ENCODE measurements at regions not wholly inside any gene's neighbourhood (a gene's known extent, or its start where the extent isn't known, plus 50 kb on each side); places are given as distances from the start of the nearest gene placed in this dataset.
A peak's percentile ranks its signal among the peaks of the same experiment; 100 is the strongest.

GRCh38 chr20:12687476-12687875, 321.3 kb upstream of the SPTLC3 start (continued):
- TF ChIP-seq PRDM15 (CRISPR knock-in tag; IDR thresholded peaks at IDR 0.05): no peak
- TF ChIP-seq FOXP1 (CRISPR knock-in tag; IDR thresholded peaks at IDR 0.05; ENCODE audit: borderline replicate concordance): no peak
- TF ChIP-seq EMX1 (CRISPR knock-in tag; IDR thresholded peaks at IDR 0.05): no peak
- TF ChIP-seq NR1H2 (CRISPR knock-in tag; IDR thresholded peaks at IDR 0.05): no peak
- no peak for TF ChIP-seq PRRX2 (CRISPR knock-in tag; IDR thresholded peaks at IDR 0.05)
- TF ChIP-seq ESRRA (CRISPR knock-in tag; IDR thresholded peaks at IDR 0.05; ENCODE audit: borderline replicate concordance): no peak
- no peak for TF ChIP-seq CTCF (IDR thresholded peaks at IDR 0.05)

- POLR2A ChIA-PET: no interaction called here
- DNase-seq (ENCODE audit: low spot score) (peak; percentile 18), ATAC-seq (peak; percentile 86)
- CTCF ChIA-PET: interaction anchor here (0.6 to 1.7 kb wide), 5 partner anchors 12 to 126 kb away, joined by 3 to 6 read pairs (median 5); no protein-coding TSS in a partner anchor
- TF ChIP-seq ZNF138 (CRISPR knock-in tag; conservative IDR thresholded peaks at IDR 0.05) (no peak), ETV6 (CRISPR knock-in tag; IDR thresholded peaks at IDR 0.05) (no peak), RORB (CRISPR knock-in tag; IDR thresholded peaks at IDR 0.05) (no peak), ZNF512 (CRISPR knock-in tag; IDR thresholded peaks at IDR 0.05; ENCODE audit: borderline replicate concordance) (no peak), ZSCAN18 (CRISPR knock-in tag; IDR thresholded peaks at IDR 0.05) (0 out of 2 replicates have a peak, but pooled peaks have one; percentile 26)
- no peak overlapping the region for H3K27ac Mint-ChIP-seq
- no peak overlapping the region for H3K4me3 Mint-ChIP-seq
- peaks cover 12% of the 10 kb centered on the region for H3K9me3 Mint-ChIP-seq
- H3K4me1 Mint-ChIP-seq: peaks cover 41% of the 10 kb centered on the region
- peaks cover 5% of the 10 kb centered on the region for H3K36me3 Mint-ChIP-seq
- no peaks in the 10 kb centered on the region for H3K27me3 Mint-ChIP-seq (ENCODE audit: low read depth)
Observed at GRCh38 chr20:12695937-12696336, 312.8 kb upstream of the SPTLC3 start.

- Mint-ChIP-seq H3K9me3 (peaks cover 13% of the 10 kb centered on the region), H3K27ac (no peak overlapping the region), H3K4me3 (no peak overlapping the region), H3K36me3 (peaks cover 6% of the 10 kb centered on the region), H3K27me3 (ENCODE audit: low read depth) (no peaks in the 10 kb centered on the region), H3K4me1 (peaks cover 50% of the 10 kb centered on the region)
- ChIA-PET CTCF (no interaction called here), POLR2A (no interaction called here)
- DNase-seq (ENCODE audit: low spot score): no peak
- no peak for ATAC-seq
- TF ChIP-seq ZNF317 (CRISPR knock-in tag; IDR thresholded peaks at IDR 0.05; ENCODE audit: borderline replicate concordance, low read depth): no peak
- TF ChIP-seq NFE2L1 (CRISPR knock-in tag; IDR thresholded peaks at IDR 0.05): no peak
- no peak for TF ChIP-seq ATF6 (CRISPR knock-in tag; IDR thresholded peaks at IDR 0.05)
- TF ChIP-seq ESRRA (CRISPR knock-in tag; IDR thresholded peaks at IDR 0.05; ENCODE audit: borderline replicate concordance): no peak
- TF ChIP-seq FOXP4 (CRISPR knock-in tag; IDR thresholded peaks at IDR 0.05): no peak
- TF ChIP-seq USF1 (CRISPR knock-in tag; IDR thresholded peaks at IDR 0.05): no peak
Observed at GRCh38 chr20:12698817-12699216, 310.0 kb upstream of the SPTLC3 start.

Measured in WTC11 (cell line).